SIG-M5 treated with dmso at 0.1 percent for 504 hours (cell line): ENCODE measurements at regions not wholly inside any gene's neighbourhood (a gene's known extent, or its start where the extent isn't known, plus 50 kb on each side); places are given as distances from the start of the nearest gene placed in this dataset.
"Not testable (repeated sequence)": the region's sequence is repeated elsewhere in the genome, so short reads cannot be mapped to it uniquely, and the experiment has no call there.

ENCODE experiments used
- DNase-seq: peaks from one replicate; lab custom pipeline; 2025; ENCODE audit not compliant: unreplicated experiment; lab: John Stamatoyannopoulos, UW

DNA sequence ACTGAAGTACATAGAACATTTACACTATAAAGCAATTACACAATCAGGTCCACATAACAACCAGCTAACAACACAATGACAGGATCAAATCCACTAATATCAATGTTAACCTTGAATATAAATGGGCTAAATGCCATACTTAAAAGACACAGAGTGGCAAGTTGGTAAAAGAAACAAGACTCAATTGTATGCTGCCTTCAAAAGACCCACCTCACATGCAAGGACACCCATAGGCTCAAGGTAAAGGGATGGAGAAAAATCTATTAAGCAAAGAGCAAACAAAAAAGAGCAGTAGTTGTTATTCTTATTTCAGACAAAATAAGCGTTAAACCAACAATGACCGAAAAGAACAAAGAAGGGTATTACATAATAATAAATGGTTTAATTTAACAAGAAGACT lies 183.3 kb downstream of the PYDC2 start:
- no peak for DNase-seq

DNA sequence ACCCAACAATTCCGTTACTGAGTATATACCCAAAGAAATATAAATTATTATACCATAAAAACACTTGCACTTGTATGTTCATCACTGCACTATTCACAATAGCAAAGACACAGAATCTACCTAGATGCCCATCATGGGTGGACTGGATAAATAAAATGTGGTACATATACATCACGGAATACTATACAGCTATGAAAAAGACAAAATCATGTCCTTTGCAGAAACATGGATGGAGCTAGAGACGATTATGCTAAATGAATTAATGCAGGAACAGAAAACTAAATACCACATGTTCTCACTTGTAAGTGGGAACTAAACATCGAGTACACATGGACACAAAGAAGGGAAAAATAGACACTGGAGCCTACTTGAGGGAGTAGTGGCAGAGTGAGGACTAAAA lies 185.3 kb downstream of the PYDC2 start:
- no peak for DNase-seq

DNA sequence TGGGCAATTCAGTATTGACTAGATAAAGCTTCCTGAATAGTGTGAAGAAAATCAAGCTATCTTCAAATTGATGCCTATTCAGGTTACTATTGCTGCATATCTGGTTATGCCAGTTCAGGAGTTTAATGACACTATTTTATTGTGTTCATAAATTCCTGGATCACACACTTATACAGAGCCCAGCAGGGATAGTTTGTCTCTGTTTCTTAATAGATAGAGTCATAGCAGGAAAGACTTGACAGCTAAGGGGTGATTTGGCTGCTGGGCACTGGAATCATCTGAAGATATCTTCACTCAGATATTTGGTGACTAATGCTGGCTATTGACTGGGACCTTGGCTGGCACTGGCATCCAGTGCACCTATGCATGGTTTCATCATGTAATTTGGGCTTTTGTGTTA lies 187.8 kb downstream of the PYDC2 start:
- no peak for DNase-seq

DNA sequence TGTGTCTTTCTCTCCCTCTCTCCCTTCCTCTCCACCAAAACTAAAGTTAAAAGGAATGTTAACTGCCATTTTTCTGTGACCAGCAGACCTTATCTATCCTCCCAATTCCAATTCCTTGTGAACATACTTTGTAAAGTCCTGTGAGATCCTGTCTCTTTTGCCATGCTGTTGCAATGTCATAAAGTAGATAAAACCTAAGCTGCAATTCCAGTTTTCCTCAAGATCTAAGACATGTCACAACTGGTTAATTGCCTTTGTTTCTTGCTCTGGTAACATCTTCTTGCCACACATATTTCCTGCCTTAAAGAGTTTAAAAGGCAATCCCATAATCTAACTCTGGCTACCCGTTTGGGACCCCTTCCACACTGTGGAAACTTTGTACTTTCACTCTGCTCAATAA lies 188.7 kb downstream of the PYDC2 start:
- DNase-seq: no peak

DNA sequence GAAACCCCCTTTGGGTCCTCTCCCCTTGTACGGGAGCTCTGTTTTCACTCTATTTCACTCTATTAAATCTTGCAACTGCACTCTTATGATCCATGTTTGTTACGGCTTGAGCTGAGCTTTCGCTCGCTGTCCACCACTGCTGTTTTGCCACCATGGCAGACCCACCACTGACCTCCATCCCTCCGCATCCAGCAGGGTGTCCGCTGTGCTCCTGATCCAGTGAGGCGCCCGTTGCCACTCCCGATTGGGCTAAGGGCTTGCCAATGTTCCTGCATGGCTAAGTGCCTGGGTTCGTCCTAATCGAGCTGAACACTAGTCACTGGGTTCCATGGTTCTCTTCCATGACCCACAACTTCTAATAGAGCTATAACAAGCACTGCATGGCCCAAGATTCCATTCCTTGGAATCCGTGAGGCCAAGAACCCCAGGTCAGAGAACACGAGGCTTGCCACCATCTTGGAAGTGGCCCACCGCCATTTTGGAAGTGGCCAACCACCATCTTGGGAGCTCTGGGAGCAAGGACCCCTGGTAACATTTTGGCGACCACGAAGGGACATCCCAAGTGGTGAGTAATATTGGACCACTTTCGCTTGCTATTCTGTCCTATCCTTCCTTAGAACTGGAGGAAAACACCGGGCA lies 197.9 kb downstream of the PYDC2 start:
- not testable (repeated sequence) for DNase-seq

DNA sequence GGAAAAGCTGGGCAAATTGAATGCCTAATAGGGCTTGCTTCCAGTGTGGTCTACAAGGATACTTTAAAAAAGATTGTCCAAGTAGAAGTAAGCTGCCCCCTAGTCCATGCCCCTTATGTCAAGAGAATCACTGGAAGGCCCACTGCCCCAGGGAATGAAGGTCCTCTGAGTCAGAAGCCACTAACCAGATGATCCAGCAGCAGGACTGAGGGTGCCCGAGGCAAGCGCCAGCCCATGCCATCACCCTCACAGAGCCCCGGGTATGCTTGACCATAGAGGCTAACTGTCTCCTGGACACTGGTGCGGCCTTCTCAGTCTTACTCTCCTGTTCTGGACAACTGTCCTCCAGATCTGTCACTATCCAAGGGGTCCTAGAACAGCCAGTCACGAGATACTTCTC lies 201.2 kb downstream of the PYDC2 start:
- DNase-seq: not testable (repeated sequence)

DNA sequence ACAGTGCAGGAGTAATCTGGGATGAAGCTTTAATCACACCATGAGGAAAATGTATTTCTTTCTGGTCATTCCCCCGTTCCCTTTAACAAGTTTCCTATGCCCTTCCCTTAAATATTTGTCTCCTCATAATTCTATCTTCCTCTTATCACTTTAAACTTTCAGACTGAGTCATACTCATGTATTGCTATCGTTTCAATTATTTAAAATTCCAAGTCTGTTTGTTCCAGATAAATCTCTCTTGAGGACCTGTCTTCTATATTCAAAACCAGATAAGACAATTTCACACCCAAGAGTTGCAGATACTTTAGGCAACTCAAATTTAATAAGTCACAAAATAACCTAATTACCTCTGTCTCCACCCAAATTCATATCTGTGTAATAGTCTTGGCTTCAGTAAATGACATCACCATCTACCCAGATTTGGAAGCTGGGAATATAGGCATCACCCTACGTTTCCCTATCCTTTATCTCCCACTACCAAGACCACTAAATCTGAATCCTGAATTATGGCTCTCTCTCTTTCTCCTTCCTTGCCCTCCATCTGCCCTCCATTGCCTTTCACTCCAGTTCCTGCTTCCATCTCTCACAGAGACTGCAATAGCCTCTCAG lies 220.1 kb downstream of the PYDC2 start:
- DNase-seq: no peak

DNA sequence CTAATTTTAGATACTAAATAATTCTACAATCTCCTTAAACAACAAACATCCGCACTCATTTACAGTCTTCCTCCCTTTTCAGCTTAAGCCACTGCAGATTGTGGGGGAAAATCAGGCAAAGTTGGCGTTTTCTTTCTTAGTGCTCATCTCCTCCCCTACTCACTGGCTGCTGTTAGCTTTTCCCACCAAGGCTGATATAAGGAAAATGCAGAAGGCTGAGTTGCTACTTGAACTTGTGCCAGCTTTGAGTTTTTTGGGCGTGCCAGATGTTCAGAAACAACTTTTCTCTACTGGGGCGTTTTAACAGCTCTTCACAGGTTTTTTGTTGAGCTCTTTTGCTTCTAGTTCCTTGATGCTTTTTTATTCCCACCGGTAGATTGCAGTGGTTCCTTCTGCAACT lies 222.0 kb downstream of the PYDC2 start:
- no peak for DNase-seq

DNA sequence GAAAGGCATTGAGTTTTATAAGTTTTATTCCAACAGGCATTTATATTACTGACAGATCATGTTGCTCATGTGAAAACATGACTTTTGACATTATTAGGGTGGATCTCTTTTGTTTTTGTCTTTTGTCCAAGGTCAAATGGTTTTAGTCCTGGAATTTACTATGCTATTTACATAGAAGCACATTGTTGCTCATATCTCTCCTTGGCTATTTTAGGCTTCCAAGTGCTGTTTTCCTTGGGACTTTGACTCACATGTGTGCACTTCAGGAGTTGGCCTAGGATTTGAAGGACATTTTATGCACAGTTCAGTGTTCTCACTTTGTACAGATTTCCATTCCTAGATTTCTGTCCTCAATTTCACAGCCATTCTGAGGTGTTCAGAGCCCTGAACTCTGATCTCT lies 225.7 kb downstream of the PYDC2 start:
- no peak for DNase-seq

DNA sequence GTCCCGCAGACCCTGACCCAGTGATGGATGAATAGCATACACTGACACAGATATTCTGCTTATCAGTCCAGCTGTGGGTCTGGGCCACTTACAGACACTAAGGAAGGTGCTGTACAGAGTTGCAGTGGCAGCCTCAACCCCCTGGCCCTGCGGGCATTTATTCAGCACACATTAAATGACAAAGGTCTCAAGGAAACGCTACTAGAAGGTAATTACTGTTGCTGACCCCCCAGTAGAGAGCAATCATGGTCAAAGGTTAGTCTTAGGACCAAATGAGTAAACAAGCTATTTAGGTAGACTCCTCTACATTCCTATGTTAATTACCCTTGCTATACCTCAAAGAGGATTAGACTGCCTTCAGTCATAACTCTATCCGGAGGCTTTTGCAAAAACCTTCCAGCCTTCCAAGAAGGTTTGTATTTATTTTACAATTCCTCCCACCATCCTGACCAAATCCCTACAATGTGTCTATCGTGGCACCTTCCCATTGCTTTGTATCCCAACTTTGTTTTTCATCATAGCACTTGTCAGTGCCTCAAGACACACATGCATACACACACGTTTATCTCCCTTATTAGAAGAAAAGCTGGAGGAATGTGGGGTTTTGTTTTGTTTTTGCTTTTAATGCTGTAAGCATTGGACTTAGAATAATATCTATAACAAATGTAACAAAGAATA lies 227.9 kb downstream of the PYDC2 start:
- DNase-seq: no peak

DNA sequence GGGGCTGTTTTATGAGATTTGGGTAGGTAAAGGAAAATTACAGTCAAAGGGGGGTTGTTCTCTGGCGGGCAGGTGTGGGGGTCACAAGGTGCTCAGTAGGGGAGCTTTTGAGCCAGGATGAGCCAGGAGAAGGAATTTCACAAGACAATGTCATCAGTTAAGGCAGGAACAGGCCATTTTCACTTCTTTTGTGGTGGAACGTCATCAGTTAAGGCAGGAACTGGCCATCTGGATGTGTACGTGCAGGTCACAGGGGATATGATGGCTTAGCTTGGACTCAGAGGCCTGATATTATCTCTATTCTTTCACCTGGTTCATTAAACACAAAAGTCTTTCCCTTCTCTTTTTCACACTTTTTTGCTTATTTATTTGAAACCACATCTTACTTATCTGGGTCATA lies 230.2 kb downstream of the PYDC2 start:
- not testable (repeated sequence) for DNase-seq

DNA sequence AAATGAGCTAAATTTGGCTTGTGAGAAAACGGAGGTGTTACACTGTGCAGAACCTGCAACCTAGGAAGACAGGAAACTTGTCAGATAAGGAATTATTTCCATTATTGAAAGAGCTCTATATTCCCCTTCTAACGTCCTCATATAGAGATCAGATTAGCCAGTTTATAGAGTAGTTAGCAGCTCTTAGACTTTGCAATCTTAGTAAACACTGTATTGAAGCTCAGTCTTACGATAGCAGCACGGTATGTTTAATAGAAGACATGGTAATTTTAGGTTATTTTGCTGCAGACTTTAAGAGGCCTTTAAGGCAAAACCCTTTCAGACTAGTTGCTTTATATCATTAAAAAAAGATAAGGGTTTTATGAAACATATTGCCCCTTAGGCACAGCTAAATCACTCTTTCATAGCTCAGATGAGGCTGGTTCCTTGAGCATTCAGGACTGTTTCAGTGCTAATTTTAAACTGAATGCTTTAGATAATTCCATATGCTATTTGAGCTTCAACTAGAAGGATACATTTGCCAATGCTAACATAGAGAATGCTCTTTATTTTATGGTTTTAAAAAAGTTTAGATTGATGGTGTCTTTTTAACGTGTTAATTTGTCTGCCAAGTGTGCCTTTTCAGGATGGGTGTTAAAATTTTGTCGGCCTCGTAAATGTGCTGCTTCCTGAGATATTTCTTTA lies 234.3 kb downstream of the PYDC2 start:
- DNase-seq: no peak

DNA sequence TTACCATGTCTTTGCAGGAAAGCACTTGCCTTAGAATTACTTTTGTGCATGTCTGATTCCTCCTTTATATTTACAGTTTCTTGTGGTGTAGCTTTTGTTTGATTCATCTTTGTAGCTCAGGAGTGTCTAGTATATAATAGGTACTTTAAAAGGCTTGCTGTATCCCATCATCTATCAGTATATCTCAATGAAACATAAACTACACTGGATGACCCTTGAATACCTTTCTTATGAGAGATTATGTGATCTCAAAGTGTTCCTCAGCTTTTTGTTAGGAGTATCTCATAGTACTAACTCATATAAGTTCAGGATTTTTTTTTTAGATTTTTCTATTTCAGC lies 234.8 kb downstream of the PYDC2 start:
- no peak for DNase-seq

DNA sequence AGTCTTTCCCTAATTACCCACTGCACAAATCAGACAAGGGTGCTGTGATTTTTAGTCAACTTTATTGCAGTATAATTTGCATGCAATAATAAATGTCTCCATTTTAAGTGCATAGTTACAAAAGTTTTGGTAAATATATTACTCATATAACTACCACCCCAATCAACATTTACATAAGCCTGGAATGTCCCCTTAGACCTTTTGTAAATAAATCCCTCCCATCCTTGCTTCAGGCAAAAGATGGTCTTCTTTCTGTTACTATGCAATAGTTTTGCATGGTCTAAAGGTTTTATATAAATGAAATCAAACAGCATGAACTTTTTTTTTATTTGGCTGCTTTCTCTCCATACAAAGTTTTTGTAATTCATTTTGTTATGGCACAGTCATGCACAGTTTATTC lies 235.4 kb downstream of the PYDC2 start:
- no peak for DNase-seq

DNA sequence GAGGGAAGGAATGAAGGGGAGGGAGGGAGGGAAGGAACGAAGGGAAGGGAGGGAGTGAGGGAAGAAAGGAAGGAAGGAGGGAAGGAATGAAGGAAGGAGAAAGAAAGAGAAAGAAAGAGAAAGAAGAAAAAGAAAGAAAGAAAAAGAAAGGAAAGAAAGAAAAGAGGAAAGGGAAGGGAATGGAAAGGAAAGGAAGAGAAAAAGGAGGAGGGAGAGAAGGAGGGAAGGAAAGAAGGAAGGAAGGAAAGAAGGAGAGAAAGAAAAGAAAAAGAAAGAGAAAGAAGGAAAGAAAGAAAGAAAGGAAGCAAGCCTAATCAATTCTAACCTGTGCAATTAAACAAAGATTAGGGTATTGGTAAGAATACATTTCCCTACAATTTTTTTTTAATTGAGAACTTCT lies 238.6 kb downstream of the PYDC2 start:
- DNase-seq: no peak

DNA sequence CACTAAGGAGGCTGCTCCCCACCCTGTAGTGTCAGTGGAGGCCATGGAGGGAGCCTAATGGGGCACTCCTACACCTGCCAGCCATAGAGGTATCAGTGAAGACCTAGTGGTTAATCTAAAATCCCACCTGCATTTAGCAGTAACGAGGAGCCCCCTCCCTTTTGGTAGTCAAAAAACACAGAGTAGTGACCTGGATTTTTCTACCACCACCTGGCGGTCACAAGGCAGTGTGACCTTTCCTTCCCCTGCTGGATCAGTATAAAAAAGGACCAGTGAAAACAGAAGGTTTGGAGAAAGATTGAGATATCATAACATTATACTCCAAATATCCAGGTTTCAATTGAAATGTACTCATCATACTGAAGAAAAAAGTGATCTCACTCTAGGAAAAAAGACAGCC lies 241.2 kb downstream of the PYDC2 start:
- DNase-seq: no peak

DNA sequence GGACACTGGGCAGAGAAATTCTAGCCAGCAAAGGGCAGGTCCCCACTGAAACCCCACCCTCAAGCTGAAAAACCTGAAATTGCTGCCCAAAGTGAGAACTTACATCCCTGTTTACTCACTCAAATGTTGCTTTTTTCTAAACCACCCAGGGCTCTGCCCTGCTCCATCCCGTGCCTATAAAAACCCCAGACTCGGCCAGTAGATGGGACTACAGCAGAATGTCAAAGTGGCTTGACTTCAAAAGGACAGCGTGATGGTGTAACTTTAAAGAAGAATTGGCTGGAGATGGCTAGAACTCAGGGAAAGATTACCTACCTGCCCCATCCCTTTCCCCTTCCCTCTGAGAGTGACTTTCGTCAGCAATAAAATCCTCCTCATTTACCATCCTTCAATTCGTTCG lies 246.9 kb downstream of the PYDC2 start:
- no peak for DNase-seq

DNA sequence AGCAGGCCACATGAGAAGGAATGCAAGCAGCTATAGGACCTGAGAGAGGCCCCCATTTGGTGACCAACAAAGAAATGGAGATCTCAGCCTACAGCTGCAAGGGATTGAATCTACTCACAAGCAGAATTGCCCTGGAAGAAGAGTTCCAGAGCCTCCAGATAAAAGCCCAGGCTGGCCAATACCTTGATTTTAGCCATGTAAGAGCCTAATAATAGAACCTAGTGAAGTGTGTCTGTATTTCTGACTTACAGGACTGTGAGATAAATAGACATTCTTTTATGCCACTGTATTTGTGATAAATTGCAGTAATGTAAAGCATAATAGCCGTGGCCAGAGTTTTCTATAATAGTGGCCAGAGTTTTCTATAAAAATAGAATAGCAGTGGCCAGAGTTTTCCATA lies 254.6 kb downstream of the PYDC2 start:
- no peak for DNase-seq

DNA sequence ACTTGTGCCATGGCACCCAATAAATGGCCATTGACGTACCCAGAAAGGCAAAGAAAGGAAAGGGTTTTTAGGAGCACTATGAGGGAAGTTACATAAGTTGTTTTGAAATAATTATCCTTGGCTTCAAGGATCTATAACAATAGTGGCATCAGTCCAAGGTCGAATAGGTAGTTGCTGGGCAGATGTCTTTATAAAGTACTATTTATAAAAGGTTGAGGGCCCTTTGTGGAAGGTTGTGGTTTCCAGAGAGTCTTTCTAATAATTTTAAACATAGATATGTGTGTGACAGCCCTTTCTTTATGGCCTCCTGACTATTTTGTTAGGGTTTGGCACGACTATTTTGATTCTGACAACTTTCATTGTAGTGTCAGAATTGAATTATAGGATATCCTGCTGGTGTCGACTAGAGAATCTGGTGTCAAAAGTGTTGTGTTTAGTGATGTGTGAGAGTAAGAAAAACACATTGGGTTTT lies 260.5 kb downstream of the PYDC2 start:
- DNase-seq: no peak

DNA sequence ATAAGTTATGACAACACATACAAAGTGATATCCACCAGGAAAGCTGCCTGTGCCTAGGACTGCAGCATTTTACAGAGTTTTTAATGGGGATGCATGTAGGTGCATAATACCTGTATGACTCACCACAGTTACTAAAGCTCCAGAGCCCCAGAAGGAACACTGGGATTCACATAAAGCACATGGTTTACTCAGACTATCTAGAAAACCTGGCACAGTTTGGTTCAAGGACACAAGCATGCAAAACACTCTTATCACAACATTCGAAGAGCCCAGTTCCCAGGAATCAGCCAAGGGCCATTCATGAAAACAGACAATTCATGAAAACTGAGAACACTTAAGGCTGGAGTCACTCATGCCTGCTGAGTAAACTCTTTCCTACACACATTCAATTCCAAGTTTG lies 261.0 kb downstream of the PYDC2 start:
- no peak for DNase-seq

DNA sequence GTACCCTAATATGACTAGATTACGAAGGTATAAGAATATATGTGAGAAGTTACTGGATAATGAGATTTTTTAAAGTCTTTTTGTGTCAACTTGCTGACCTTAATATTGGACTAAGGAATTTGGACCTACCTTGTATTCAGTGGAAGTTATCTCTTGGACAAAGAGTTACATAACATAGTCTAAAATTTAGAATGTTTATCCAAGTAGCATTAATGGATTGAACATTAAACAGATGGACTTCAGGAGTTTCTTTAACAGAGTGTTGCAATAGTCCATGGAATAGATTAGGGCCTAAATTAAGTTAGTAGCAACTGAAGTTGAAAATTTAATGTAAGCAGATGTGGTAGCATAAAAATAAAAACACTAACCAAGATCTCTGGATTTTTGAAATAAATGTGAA lies 266.4 kb downstream of the PYDC2 start:
- DNase-seq: no peak

DNA sequence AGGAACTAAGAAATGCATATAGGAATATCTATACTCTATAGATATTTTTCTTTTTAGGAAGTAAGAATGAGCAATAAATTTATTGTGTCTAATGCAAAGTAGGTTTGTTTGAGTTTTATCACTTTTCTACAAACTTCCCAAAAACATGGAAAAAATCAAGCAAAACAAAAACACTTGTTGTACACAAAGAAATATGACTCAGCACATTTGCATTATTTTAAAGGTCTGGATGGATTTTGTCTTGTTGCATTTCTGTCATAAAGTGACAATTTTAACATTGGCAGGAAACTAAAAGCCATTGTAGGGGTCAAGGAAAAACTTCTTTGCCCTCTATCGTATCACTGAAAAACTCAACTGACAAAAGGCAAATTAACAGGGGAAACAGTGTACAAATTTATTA lies 267.2 kb downstream of the PYDC2 start:
- DNase-seq: no peak
